Omental fat pad (tissue), 3 donors: ENCODE measurements at regions not wholly inside any gene's neighbourhood (a gene's known extent, or its start where the extent isn't known, plus 50 kb on each side); places are given as distances from the start of the nearest gene placed in this dataset.

Experiments used
- ATAC-seq: fragments of 150-250 bp; one replicate; pipeline ENCODE4 v1.9.1; 2016; ENCODE audit warnings: mild to moderate bottlenecking, moderate library complexity; ENCODE audit not compliant: low FRiP score
- DNase-seq: peaks from one replicate; pipeline ENCODE4 v3.0.0-alpha.2; 2019; ENCODE audit warnings: low spot score
- CTCF ChIP-seq, 3 donors: fragments of 450-650 bp; IDR thresholded peaks; one replicate each; pipeline ENCODE4 v1.5.1; 2016 to 2017; ENCODE audit warnings: antibody characterized with exemption in 3 of 3, mild to moderate bottlenecking in 3 of 3, moderate library complexity in 2 of 3

- DNase-seq, result no peak
- no peak for ATAC-seq
- no peak for TF ChIP-seq CTCF (IDR thresholded peaks at IDR 0.05)
These were observed 200.2 kb upstream of the FAM241A start for GRCh38 chr4:111945014-111945413.

GRCh38 chr4:111946800-111947199 is 198.5 kb upstream of the FAM241A start:
- no peak for TF ChIP-seq CTCF (IDR thresholded peaks at IDR 0.05)
- no peak for DNase-seq
- ATAC-seq, result no peak

- no peak for TF ChIP-seq CTCF (IDR thresholded peaks at IDR 0.05)
- ATAC-seq (no peak), DNase-seq (no peak)
These were observed 192.6 kb upstream of the FAM241A start for GRCh38 chr4:111952688-111953087.

GRCh38 chr4:111954550-111954949 is 190.7 kb upstream of the FAM241A start:
- ATAC-seq, result no peak
- no peak for DNase-seq
- no peak for TF ChIP-seq CTCF (IDR thresholded peaks at IDR 0.05)

GRCh38 chr4:111955001-111955400 is 190.3 kb upstream of the FAM241A start:
- ATAC-seq, result no peak
- DNase-seq, result no peak
- TF ChIP-seq CTCF (IDR thresholded peaks at IDR 0.05), result no peak

- no peak for TF ChIP-seq CTCF (IDR thresholded peaks at IDR 0.05)
- DNase-seq (no peak), ATAC-seq (no peak)
These were observed 188.1 kb upstream of the FAM241A start for GRCh38 chr4:111957116-111957515.

GRCh38 chr4:111957997-111958396 is 187.3 kb upstream of the FAM241A start:
- DNase-seq (no peak), ATAC-seq (no peak)
- no peak for TF ChIP-seq CTCF (IDR thresholded peaks at IDR 0.05)
